Hematopoietic multipotent progenitor cell treated with erythropoietin and hydrocortisone succinate and interleukin-3 and kit ligand, for 17 days (in vitro differentiated cells): ENCODE measurements at regions not wholly inside any gene's neighbourhood (a gene's known extent, or its start where the extent isn't known, plus 50 kb on each side); places are given as distances from the start of the nearest gene placed in this dataset.

ENCODE experiments used
- DNase-seq: peaks from one replicate; pipeline ENCODE4 v3.0.0-alpha.2; 2015; ENCODE audit warnings: low spot score

DNA sequence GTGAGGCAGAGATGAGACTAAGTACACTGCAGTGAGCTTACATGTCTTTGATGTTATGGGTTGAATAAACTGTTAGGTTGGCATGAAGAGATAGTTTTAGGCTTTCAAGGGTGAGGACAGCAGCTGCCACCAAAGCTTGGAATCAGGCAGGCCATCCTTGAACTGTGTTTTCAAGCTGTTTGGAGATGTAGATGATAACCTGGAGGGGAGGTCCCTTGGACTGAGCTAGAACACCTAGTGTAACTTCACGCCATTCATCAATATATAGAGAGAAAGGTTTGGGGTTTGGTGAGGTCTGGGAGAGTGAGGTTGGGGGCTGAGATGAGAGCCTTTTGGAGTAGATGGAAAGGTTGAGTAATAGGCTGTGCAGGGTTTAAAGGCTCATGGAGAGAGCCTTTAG, 2447.0 kb downstream of the TP53TG3F start:
- DNase-seq, result no peak

DNA sequence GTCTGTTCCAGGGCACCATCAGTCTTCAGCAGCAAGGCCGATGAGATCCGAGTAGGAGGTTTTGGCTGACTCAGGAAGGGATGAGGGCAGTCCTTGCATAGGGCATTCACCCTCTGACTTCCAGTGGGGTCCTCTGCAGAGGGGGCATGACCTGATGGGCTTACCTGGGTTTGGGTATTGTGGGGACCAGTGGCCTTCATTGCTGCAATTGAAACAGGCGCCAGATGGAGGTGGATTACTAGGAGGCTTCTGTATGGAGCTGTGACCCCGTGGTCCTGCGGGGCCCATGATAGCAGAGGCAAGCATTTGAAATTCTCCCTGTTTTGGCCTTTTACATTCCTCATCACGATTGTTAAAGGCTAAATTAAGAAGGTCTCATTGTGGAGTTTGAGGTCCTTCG, 2448.7 kb downstream of the TP53TG3F start:
- no peak for DNase-seq

- DNase-seq, result no peak
Observed at GRCh38 chr16:35908942-35909341, 2449.5 kb downstream of the TP53TG3F start.

- DNase-seq, result no peak
Observed at GRCh38 chr16:35909351-35909954, 2450.0 kb downstream of the TP53TG3F start.

GRCh38 chr16:35910409-35910808, 2451.0 kb downstream of the TP53TG3F start:
- no peak for DNase-seq

- DNase-seq, result no peak
Observed at GRCh38 chr16:35911899-35912298, 2452.5 kb downstream of the TP53TG3F start.

GRCh38 chr16:35931722-35932121, 2472.3 kb downstream of the TP53TG3F start:
- DNase-seq, result no peak
